Breast epithelium (tissue), 4 donors: ENCODE measurements at regions not wholly inside any gene's neighbourhood (a gene's known extent, or its start where the extent isn't known, plus 50 kb on each side); places are given as distances from the start of the nearest gene placed in this dataset.
"Not testable (repeated sequence)": the region's sequence is repeated elsewhere in the genome, so short reads cannot be mapped to it uniquely, and the experiment has no call there.

Experiments used
- DNase-seq, 2 donors: peaks; one replicate each; pipeline ENCODE4 v3.0.0-alpha.2; 2019; ENCODE audit warnings: low spot score in 2 of 2
- H3K27ac ChIP-seq, 2 donors: fragments of 200-600 bp; sonication (generic) in 1 of 2; one replicate each; pipeline ENCODE4 v1.5.1; 2016 to 2019; ENCODE audit warnings: mild to moderate bottlenecking in 1 of 2
- H3K27me3 ChIP-seq, 2 donors: fragments of 200-600 bp; sonication (generic) in 1 of 2; one replicate each; pipeline versions ENCODE4 v1.5.1 to v1.6.0; 2017 to 2019; ENCODE audit warnings: control low read depth in 1 of 2, mild to moderate bottlenecking in 1 of 2
- H3K36me3 ChIP-seq: fragments of 200-600 bp; one replicate; pipeline ENCODE4 v1.5.1; 2019
- H3K4me1 ChIP-seq, 2 donors: fragments of 200-600 bp; sonication (generic); one replicate each; pipeline ENCODE4 v1.5.1; 2016 to 2019; ENCODE audit warnings: control low read depth in 1 of 2
- H3K4me3 ChIP-seq, 3 donors: fragments of 200-600 bp; sonication (generic); 1 replicate in 2 of 3; 2 replicates in 1 of 3; pipeline ENCODE4 v1.5.1; 2016 to 2019; ENCODE audit warnings: mild to moderate bottlenecking in 3 of 3, moderate library complexity in 2 of 3
- H3K9me3 ChIP-seq, 2 donors: fragments of 200-600 bp; sonication (generic) in 1 of 2; one replicate each; pipeline ENCODE4 v1.5.1; 2016 to 2019; ENCODE audit warnings: control low read depth in 1 of 2
- POLR2A ChIP-seq: fragments of 450-650 bp; IDR thresholded peaks from one replicate; pipeline ENCODE4 v1.6.1; 2016; ENCODE audit warnings: antibody characterized with exemption, mild to moderate bottlenecking, moderate library complexity
- POLR2AphosphoS5 ChIP-seq, 3 donors: sonication (generic); formaldehyde crosslinking; IDR thresholded peaks; one replicate each; pipeline ENCODE4 v1.6.1; 2017; ENCODE audit warnings: antibody characterized with exemption in 3 of 3
- intact Hi-C: fragments of 100-400 bp; cut with DNase I; formaldehyde crosslinking; loops from one replicate; pipeline ENCODE4 v1.15.1; 2023; ENCODE audit warnings: low total_unique reads
- TF ChIP-seq, protein P1 (sequence below), 3 donors: fragments of 450-650 bp; IDR thresholded peaks; one replicate each; pipeline ENCODE4 v1.5.1; 2016 to 2017; ENCODE audit warnings: antibody characterized with exemption in 3 of 3, mild to moderate bottlenecking in 3 of 3, moderate library complexity in 3 of 3

DNA sequence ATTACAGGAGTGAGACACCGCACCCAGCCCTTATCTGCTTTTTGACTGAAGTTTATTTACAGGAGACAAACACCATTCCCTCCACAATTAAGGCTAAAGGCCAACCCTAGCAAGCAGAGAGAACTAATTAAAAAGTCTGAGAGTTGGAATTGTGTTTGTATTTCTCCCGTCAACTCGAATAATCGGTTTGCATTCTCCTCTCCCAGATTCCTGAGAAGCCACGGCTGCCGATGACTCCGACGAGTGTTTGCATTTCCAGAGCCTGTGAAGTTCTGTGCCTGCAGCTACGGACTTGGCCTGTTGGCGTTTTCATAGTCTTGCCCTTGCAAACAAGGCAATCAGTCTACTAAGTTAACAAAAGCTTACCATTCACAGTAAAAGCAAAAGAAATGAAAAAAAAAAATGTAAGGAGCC lies 73.2 kb upstream of the NUP50 start:
- DNase-seq = peak in 1 of 2 donors; percentile 67
- Histone ChIP-seq H3K27ac (no peak overlapping the region), H3K9me3 (peaks cover 4 to 9% of the 10 kb centered on the region in 2 donors), H3K4me1 (no peaks in the 10 kb centered on the region), H3K36me3 (no peaks in the 10 kb centered on the region), H3K4me3 (no peak overlapping the region), H3K27me3 (peaks cover 0 to 17% of the 10 kb centered on the region in 2 donors)
- intact Hi-C loops = loop anchor here (10.0 kb wide), 1 partner anchor 266 kb away; no protein-coding TSS in a partner anchor
- TF ChIP-seq, protein P1, sequence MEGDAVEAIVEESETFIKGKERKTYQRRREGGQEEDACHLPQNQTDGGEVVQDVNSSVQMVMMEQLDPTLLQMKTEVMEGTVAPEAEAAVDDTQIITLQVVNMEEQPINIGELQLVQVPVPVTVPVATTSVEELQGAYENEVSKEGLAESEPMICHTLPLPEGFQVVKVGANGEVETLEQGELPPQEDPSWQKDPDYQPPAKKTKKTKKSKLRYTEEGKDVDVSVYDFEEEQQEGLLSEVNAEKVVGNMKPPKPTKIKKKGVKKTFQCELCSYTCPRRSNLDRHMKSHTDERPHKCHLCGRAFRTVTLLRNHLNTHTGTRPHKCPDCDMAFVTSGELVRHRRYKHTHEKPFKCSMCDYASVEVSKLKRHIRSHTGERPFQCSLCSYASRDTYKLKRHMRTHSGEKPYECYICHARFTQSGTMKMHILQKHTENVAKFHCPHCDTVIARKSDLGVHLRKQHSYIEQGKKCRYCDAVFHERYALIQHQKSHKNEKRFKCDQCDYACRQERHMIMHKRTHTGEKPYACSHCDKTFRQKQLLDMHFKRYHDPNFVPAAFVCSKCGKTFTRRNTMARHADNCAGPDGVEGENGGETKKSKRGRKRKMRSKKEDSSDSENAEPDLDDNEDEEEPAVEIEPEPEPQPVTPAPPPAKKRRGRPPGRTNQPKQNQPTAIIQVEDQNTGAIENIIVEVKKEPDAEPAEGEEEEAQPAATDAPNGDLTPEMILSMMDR (IDR thresholded peaks at IDR 0.05) = no peak
- no peak for TF ChIP-seq POLR2AphosphoS5 (IDR thresholded peaks at IDR 0.05)
- TF ChIP-seq POLR2A = no peak

DNA sequence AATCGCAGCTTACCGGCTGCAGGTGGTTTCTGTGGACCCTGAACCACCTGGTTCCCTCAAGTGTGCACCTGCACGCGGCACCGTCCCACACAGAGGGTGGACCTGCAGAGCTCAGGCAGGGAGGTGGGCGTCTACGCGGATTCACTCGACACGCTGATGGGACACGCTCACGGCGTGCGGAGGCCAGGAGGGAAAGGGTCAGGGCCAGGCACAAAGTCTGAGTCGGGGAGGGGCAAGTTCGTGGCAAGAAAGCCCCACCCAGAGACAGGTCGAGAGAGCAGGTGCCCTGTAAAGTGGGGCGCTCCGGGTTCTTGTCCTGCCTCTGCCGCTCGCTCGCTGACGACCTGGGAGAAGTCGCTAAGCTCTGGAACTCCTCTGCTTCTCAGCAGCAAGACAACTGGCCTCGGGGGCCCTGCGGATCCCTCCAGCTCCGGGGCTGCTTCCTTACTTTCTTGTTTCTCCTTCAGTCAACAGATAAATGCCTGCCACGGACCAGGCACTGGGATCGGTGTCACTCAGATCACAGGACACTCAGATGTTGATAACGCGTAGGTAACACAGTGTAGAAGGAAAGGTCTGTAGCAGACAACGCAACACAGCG lies 72.4 kb upstream of the NUP50 start:
- Histone ChIP-seq H3K27ac (no peak overlapping the region), H3K27me3 (peaks cover 0 to 24% of the 10 kb centered on the region in 2 donors), H3K4me1 (no peaks in the 10 kb centered on the region), H3K36me3 (no peaks in the 10 kb centered on the region), H3K4me3 (no peak overlapping the region), H3K9me3 (peaks cover 4 to 9% of the 10 kb centered on the region in 2 donors)
- intact Hi-C loops = loop anchor here (10.0 kb wide), 1 partner anchor 267 kb away; no protein-coding TSS in a partner anchor
- no peak for DNase-seq
- TF ChIP-seq POLR2A = no peak
- no peak for TF ChIP-seq POLR2AphosphoS5 (IDR thresholded peaks at IDR 0.05)
- TF ChIP-seq, protein P1 (IDR thresholded peaks at IDR 0.05) = no peak

- H3K9me3 ChIP-seq, H3K4me1 ChIP-seq, H3K36me3 ChIP-seq, H3K27ac ChIP-seq, DNase-seq, H3K4me3 ChIP-seq: not testable (repeated sequence)
- intact Hi-C loops = loop anchor here (10.0 kb wide), 1 partner anchor 267 kb away; no protein-coding TSS in a partner anchor
- peaks cover 0 to 24% of the 10 kb centered on the region in 2 donors for H3K27me3 ChIP-seq
Observed at GRCh38 chr22:45091875-45092274, 71.8 kb upstream of the NUP50 start.

DNA sequence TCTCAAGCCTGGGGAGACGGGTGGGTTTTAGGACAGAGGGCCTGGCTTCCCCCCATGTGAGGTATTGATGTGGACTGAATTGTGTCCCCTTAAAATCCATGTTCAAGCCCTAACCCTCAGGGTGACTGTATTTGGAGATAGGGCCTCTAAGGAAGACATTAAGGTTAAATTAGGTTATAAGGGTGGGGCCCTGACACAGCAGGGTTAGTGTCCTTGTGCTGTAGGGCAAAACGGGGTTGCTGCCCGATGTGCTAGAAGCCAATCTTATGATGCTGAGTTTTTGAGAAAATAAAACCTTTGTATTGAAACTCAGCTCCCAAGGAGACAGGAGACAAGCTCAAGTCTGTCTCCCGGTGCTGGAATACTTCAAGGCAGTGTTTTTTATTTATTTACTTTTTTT lies 71.1 kb upstream of the NUP50 start:
- TF ChIP-seq, protein P1 (IDR thresholded peaks at IDR 0.05) = no peak
- no peak for TF ChIP-seq POLR2AphosphoS5 (IDR thresholded peaks at IDR 0.05)
- no peak for TF ChIP-seq POLR2A

GRCh38 chr22:45093609-45094008 lies 70.1 kb upstream of the NUP50 start:
- H3K36me3 ChIP-seq = no peaks in the 10 kb centered on the region
- H3K9me3 ChIP-seq = peaks cover 4 to 9% of the 10 kb centered on the region in 2 donors
- intact Hi-C loops = loop anchor here (10.0 kb wide), 1 partner anchor 269 kb away; no protein-coding TSS in a partner anchor
- H3K27me3 ChIP-seq = peaks cover 0 to 24% of the 10 kb centered on the region in 2 donors
- H3K27ac ChIP-seq = no peak overlapping the region
- TF ChIP-seq POLR2A (no peak), POLR2AphosphoS5 (IDR thresholded peaks at IDR 0.05) (no peak)
- TF ChIP-seq, protein P1 (IDR thresholded peaks at IDR 0.05) = no peak
- H3K4me3 ChIP-seq = no peak overlapping the region
- no peak for DNase-seq
- H3K4me1 ChIP-seq = no peaks in the 10 kb centered on the region

More for the DNA sequence above, 71.1 kb upstream of the NUP50 start:
- DNase-seq = no peak
- Histone ChIP-seq H3K4me3 (no peak overlapping the region), H3K36me3 (no peaks in the 10 kb centered on the region), H3K9me3 (peaks cover 4 to 9% of the 10 kb centered on the region in 2 donors), H3K27me3 (peaks cover 0 to 24% of the 10 kb centered on the region in 2 donors), H3K4me1 (no peaks in the 10 kb centered on the region), H3K27ac (no peak overlapping the region)
- intact Hi-C loops = loop anchor here (10.0 kb wide), 1 partner anchor 268 kb away; no protein-coding TSS in a partner anchor
